Hippocampal formation (tissue), 2 donors: ENCODE measurements at regions not wholly inside any gene's neighbourhood (a gene's known extent, or its start where the extent isn't known, plus 50 kb on each side); places are given as distances from the start of the nearest gene placed in this dataset.

Experiments
- DNase-seq, 2 donors: peaks; one replicate each; lab custom pipeline; 2025; lab: John Stamatoyannopoulos, UW

- no peak for DNase-seq
Observed at GRCh38 chr17:77458202-77459017, 317.6 kb downstream of the SEC14L1 start.

DNA sequence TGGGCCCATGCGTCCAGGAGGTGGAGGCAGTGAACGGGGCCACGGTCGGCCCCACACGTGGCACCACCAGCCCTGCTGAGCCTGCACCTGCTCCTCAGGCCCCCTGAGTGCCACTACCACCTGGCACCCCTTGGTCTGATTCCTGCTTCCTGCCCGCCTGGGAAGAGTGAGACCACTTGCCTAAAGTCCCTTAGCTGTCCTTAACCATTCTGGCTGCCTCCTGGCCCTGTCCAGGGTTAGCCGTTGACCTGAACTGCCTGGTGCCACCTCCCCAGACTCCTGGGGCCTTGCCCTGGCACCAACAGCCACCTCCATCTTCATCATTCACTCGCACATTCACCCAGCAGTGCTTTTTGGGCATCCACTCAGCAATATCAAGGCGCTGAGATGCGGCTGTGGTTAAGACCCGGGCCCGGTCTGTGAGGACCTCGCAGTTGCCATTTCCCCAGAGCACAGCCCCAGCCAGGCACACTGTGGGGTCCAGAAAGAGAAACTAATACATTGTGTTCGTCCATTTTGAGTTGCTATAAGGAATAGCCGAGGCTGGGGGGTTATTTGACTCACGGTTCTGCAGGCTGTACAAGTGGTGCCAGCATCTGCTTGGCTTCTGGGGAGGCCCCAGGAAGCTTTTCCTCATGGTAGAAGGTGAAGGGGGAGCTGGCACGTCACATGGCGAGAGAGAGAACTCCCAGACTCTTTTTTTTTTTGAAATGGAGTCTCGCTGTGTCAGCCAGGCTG, 318.4 kb downstream of the SEC14L1 start:
- no peak for DNase-seq

DNA sequence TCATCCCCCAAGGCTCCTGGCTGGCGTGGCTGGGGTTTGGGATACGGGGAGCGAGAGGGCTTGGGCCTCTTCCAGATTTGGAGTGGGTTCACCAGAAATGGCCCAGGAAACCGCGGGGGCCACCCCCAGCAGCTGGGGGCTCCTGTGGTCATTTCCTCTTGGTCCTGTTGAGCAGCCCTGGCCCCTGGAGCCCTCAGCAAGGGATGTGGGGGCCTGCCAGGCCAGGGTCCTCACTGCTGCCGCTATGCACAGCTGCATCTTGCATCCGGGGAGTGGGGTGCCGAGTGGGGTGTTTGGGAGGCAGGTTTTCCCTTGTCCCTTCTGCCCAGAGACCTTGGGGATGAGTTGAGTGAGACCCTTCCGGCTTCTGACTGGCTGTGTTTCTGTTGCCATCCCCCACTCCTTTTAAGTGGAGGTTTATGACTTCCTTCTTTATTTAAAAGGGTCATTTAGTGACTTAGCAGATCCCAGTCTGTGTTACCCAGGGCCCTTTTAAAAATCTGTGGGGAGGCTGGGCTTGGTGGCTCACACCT, 319.8 kb downstream of the SEC14L1 start:
- no peak for DNase-seq

DNA sequence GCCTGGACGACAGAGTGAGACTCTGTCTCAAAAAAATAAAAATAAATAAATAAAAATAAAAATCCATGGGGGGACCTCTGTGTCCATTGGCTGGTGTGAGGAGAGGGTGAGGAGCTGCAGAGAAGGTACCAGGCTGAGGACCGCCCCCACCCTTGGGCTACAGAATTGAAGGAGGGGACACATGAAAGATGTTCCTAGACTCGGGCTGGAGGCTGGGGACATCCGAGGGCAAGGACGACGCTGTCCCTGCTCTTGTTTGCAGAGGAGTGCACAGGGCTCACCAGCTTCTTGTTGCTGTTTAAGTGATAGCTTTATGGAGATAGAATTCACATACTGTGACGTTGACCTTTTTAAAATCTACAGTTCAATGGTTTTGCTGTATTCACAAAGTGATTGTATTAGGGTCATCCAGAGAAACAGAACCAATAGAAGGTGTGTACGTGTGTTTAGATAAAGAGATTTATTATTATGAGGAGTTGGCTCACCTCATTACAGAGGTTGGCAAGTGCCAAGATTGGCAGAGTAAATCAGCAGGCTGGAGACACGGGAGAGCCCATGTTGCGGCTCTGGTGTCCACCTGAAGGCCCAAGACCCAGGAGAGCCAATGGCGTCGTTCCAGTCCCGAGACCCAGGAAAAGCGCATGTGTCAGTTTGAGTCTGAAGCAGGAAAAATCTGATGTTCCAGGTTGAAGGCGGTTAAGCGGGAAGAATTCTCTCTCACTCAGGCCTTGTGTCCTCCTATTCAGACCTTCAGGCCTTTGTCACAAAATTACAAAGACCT, 320.7 kb downstream of the SEC14L1 start:
- DNase-seq: no peak

DNA sequence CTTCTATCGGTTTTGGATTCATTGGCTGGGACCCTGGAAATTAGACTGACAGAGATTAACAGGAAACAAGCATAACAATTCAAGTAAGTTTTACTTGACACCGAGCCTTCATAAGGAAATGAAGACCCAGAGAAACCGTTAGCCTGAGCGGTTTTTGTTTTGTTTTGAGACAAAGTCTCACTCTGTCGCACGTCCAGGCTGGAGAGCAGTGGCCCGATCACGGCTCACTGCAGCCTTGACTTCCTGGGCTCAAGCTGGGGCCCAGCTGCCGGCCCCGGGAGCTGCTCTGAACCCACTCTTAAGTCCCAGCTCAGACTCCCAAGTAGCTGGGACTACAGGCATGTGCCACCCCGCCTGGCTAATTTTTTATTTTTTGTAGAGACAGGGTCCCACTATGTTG, 321.3 kb downstream of the SEC14L1 start:
- DNase-seq: no peak

DNA sequence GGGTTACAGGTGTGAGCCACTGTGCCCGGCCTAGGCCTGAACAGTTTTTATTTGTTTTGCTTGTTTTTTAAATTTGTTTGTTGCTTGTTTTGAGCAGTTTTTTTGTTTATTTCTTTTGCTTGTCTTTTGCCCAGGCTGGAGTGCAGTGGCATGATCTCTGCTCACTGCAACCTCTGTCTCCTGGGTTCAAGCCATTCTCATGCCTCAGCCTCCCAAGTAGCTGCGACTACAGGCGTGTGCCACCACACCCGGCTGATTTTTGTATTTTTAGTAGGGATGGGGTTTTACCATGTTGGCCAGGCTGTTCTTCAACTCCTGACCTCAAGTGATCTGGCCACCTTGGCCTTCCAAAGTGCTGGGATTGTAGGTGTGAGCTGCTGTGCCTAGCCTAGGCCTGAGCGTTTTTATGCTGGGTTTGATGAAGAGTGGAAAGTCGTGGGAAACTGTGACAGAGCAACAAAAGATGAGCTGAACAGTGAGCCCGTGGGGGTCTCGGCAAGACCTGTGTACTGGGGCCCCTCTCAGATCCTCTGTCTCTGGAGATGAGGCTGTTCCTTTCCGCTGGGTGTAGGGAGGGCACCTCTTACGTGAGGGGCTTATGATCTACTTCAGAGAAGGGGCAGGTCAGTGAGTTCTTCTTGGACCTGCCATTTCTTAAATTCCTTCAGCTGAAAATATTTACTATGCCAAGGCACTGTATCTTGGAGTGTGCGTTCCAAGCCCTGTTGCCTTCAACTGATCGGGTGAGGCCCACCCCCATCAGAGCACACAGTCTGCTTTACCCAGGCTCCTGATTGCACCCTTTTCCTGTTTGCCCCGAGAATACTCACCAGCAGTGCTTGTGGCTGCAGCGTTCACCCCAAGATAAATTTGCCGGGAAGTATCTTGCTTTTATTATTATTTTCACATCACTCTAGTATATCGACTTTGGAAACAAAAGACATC, 322.1 kb downstream of the SEC14L1 start:
- no peak for DNase-seq

GRCh38 chr17:77464988-77465357, 324.2 kb downstream of the SEC14L1 start:
- DNase-seq: no peak

GRCh38 chr17:77465358-77466041, 324.7 kb downstream of the SEC14L1 start:
- peak; percentile 27 to 40 for DNase-seq

DNA sequence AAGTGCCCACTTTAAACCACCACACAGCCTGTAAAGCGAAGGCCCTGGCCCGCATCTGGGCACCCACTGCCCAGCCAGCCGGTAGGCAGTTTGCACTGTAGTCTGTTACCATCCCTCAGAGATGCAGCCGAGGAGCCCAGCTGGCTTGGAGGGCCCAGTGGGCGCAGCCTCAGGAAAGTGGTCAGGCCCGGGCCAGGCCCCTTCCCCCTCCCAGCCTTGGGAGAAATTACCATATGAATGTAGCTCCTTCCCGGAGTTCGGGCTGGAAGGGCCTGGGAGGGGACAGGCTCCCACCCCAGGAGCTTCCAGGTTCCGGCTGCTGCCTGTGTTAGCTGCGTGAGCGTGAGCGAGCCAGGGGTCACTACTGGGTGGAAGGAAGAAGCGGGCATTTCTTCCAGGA, 325.4 kb downstream of the SEC14L1 start:
- no peak for DNase-seq

GRCh38 chr17:77466596-77467223, 325.9 kb downstream of the SEC14L1 start:
- DNase-seq: no peak

DNA sequence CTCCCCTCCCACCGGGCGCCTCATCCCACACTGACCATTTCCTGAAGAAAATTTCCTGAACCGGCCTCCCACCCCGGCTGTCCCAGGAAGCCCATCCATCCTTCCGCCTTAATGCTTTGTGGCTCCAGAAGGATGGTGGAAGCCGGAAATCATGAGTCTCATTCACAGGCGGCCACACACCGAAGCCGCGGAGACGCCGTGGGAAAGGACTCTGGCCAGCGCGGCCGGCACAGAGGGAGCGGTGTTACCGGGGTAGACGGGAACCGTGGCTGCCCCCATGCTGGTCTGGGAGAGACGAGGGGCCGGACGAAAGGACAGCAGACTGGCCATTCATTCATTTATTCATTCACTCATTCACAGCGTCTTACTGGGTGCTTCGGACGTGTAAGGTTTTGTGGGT, 326.8 kb downstream of the SEC14L1 start:
- DNase-seq: no peak

DNA sequence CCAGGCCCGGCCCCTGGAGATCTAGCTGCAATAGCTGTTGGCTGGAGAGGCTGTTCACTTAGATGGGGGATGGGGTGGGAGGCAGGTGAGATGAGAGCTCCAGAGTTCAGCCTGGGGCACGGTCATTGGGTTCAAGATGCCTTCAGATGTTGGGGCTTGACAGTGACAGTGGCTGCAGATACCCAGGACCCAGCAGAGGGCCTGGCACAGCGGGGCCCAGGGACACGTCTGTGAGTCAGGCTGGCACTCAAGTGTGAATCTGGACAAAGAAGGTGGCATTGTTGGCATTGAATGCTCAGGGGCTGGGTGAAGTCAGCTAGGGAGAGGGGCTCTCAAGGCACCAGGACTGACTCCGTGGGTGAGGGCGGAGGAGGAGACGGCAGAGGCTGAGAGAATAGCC, 328.1 kb downstream of the SEC14L1 start:
- DNase-seq: no peak

GRCh38 chr17:77470330-77470786, 329.6 kb downstream of the SEC14L1 start:
- no peak for DNase-seq

DNA sequence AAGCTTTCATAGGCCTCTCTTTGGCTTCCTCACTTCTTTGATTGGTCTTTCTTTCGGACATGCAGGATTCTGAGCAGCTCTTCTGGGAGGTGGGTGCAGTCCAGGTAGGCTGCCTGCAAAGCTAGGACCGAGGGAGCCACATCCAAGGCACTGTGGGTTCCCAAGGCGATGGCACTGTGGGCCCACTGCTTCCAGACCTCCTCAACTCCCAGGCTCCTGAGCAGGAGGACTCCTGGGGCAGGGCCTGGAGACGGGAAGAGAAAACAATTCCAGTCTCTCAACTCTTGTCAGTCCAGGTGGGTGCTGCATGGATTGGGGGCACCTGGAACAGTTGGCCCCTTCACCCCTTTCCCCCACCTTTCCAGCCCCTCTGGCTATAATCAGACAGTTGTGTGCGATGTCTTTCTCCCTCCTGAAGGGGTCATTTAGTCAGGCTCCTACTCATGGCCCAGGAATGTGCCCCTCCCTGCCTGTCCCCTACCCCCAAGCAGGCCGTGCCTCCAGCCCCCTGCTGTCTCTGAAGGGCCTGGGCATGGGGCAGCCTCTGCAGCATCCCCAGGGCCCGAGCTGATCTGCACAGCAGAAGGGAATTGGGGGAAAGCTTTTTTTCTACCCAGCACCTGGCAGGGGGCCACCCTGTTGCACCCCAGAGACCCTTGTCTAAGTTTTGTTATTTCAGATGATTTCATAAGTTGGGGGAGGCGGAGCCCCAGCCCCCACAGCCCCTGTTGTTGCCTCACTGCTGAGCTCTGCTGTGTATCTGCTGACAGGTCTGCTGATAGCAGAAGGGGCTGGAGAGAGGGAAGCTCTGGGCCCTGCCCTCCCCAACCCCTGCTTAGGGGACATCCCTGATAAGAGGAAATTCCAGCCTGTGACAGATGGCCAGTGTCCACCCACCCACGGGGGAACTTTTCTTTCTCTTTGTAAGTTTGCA, 330.3 kb downstream of the SEC14L1 start:
- no peak for DNase-seq

DNA sequence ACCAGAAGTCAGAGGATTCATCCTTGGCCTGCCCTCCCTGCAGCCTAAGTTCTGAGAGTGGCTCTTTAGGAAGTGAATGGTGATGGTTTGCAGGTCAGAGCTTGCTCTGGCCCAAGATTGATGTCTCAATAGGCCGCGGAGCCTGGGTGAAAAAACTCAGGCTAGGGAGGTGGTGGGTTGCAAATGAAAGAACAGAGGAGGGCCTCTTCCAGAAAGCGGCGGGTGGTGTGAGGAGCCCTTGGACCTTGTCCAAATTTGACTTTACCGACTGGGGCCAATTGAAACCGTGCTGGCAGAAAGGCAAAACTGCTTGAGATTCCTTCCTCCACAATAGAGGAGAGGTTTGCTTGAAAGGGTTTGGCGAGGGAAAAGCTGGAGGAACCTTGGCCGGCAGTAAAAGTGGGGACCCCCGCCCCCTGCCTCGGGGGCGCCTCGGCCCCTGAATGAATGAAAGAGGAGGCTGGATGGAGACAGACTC, 331.3 kb downstream of the SEC14L1 start:
- peak; percentile 28 to 46 for DNase-seq

- no peak for DNase-seq
Observed at GRCh38 chr17:77472468-77473310, 331.9 kb downstream of the SEC14L1 start.

DNA sequence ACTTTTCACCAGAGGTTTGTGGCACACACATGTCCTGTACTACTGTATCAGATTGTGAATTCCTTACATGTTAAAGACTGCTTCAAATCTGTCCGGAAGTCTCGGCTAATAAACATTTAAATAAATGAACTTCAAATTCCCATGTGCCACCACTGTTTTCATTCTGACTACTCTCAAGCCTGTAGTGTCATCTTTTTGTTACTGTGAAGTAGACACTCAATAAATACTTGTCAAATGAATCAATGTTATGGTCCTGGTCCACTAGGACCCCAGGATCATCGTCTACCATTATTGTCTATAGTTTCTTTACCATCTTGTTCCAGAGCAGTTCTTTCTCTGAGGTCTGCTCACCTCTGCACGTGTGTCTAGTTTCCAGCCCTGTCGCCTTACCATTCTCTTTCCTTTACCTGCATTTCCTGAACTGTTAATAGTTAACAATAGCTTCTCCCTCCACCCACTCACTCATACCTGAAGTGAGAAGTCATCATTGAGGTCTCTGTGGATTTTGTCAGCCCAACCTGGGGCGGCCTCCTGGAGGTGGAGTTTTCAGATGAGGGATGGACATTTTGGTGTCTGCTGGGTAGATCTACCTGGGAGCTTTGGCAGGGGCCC, 333.0 kb downstream of the SEC14L1 start:
- DNase-seq: no peak
